Endothelial cell (in vitro differentiated cells): ENCODE measurements at regions not wholly inside any gene's neighbourhood (a gene's known extent, or its start where the extent isn't known, plus 50 kb on each side); places are given as distances from the start of the nearest gene placed in this dataset.

Experiments
- DNase-seq: peaks from one replicate; pipeline ENCODE4 v3.0.0; 2021; ENCODE audit warnings: low spot score
- H3K27ac Mint-ChIP-seq: one replicate; pipeline ENCODE4 v1.8.0; 2021; ENCODE audit warnings: mixed read lengths, inconsistent platforms; ENCODE audit not compliant: unreplicated experiment
- H3K27me3 Mint-ChIP-seq: one replicate; pipeline ENCODE4 v1.8.0; 2021; ENCODE audit warnings: mild to moderate bottlenecking, moderate library complexity, mixed read lengths, inconsistent platforms; ENCODE audit not compliant: unreplicated experiment
- H3K36me3 Mint-ChIP-seq: one replicate; pipeline ENCODE4 v1.8.0; 2021; ENCODE audit warnings: mild to moderate bottlenecking, low read depth, mixed read lengths, inconsistent platforms; ENCODE audit not compliant: unreplicated experiment
- H3K4me1 Mint-ChIP-seq: one replicate; pipeline ENCODE4 v1.8.0; 2021; ENCODE audit warnings: mild to moderate bottlenecking, mixed read lengths, inconsistent platforms; ENCODE audit not compliant: unreplicated experiment
- H3K4me3 Mint-ChIP-seq: one replicate; pipeline ENCODE4 v1.8.0; 2021; ENCODE audit warnings: mild to moderate bottlenecking, mixed read lengths, inconsistent platforms; ENCODE audit not compliant: unreplicated experiment
- H3K9me3 Mint-ChIP-seq: one replicate; pipeline ENCODE4 v1.8.0; 2021; ENCODE audit warnings: mixed read lengths, inconsistent platforms; ENCODE audit not compliant: unreplicated experiment
- CTCF ChIP-seq: fragments of 200-600 bp; sonication (generic); IDR thresholded peaks from one replicate; pipeline ENCODE4 v1.5.0; 2021; ENCODE audit warnings: antibody characterized with exemption; ENCODE audit not compliant: unreplicated experiment

- no peaks in the 10 kb centered on the region for H3K36me3 Mint-ChIP-seq
- no peak overlapping the region for H3K4me3 Mint-ChIP-seq
- no peaks in the 10 kb centered on the region for H3K9me3 Mint-ChIP-seq
- no peak for DNase-seq
- no peak overlapping the region for H3K27ac Mint-ChIP-seq
- no peaks in the 10 kb centered on the region for H3K4me1 Mint-ChIP-seq
- H3K27me3 Mint-ChIP-seq: no peaks in the 10 kb centered on the region
- no peak for TF ChIP-seq CTCF
These were observed 113.0 kb downstream of the FOXG1 start for GRCh38 chr14:28879573-28879996.

GRCh38 chr14:28886940-28887339, 120.4 kb downstream of the FOXG1 start:
- no peak overlapping the region for H3K4me3 Mint-ChIP-seq
- H3K9me3 Mint-ChIP-seq: no peaks in the 10 kb centered on the region
- H3K27me3 Mint-ChIP-seq: no peaks in the 10 kb centered on the region
- TF ChIP-seq CTCF: no peak
- no peak for DNase-seq
- no peak overlapping the region for H3K27ac Mint-ChIP-seq
- H3K36me3 Mint-ChIP-seq: no peaks in the 10 kb centered on the region
- no peaks in the 10 kb centered on the region for H3K4me1 Mint-ChIP-seq

DNA sequence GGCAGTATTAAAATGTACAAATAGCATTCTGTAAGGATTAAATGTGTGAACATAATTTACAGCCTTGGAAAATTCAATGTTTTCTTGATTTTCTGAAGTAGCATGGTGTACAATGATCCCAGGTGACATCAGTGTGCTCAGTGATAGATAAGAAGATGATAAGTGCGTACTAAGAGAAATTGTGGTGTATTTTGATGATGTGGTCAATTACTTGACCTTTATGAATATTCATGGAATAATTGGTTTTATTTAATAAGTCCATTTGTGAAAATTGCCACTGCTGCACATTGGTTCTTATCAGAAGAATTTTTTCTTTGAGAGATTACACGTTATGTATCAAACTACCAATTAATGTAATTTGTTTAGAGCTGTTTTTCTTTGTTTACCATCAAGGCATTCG, 128.8 kb downstream of the FOXG1 start:
- no peaks in the 10 kb centered on the region for H3K4me1 Mint-ChIP-seq
- no peaks in the 10 kb centered on the region for H3K27me3 Mint-ChIP-seq
- DNase-seq: no peak
- no peaks in the 10 kb centered on the region for H3K9me3 Mint-ChIP-seq
- TF ChIP-seq CTCF: no peak
- no peak overlapping the region for H3K4me3 Mint-ChIP-seq
- H3K36me3 Mint-ChIP-seq: no peaks in the 10 kb centered on the region
- no peak overlapping the region for H3K27ac Mint-ChIP-seq

- no peaks in the 10 kb centered on the region for H3K27me3 Mint-ChIP-seq
- TF ChIP-seq CTCF: no peak
- H3K36me3 Mint-ChIP-seq: no peaks in the 10 kb centered on the region
- no peak for DNase-seq
- no peaks in the 10 kb centered on the region for H3K9me3 Mint-ChIP-seq
- H3K4me3 Mint-ChIP-seq: no peak overlapping the region
- no peak overlapping the region for H3K27ac Mint-ChIP-seq
- H3K4me1 Mint-ChIP-seq: no peaks in the 10 kb centered on the region
These were observed 129.8 kb downstream of the FOXG1 start for GRCh38 chr14:28896337-28896736.

GRCh38 chr14:28901631-28902030, 135.0 kb downstream of the FOXG1 start:
- no peaks in the 10 kb centered on the region for H3K27me3 Mint-ChIP-seq
- no peaks in the 10 kb centered on the region for H3K36me3 Mint-ChIP-seq
- H3K4me1 Mint-ChIP-seq: no peaks in the 10 kb centered on the region
- no peaks in the 10 kb centered on the region for H3K9me3 Mint-ChIP-seq
- no peak for TF ChIP-seq CTCF
- no peak for DNase-seq
- no peak overlapping the region for H3K4me3 Mint-ChIP-seq
- H3K27ac Mint-ChIP-seq: no peak overlapping the region
